Heart right ventricle (tissue), 16 donors: ENCODE measurements at regions not wholly inside any gene's neighbourhood (a gene's known extent, or its start where the extent isn't known, plus 50 kb on each side); places are given as distances from the start of the nearest gene placed in this dataset.

Source experiments
- ATAC-seq, 8 donors: fragments of 200-7000 bp; cut with Tn5 transposase; one replicate each; pipeline ENCODE4 v1.9.1; 2020; ENCODE audit warnings: mild to moderate bottlenecking in 8 of 8, moderate library complexity in 8 of 8, moderate number of reproducible peaks in 1 of 8
- DNase-seq, 2 donors: peaks; one replicate each; pipeline ENCODE4 v3.0.0-alpha.2; 2020
- H3K27ac ChIP-seq, 10 donors: fragments of 200-600 bp; sonication (generic) in 2 of 10; one replicate each; pipeline versions ENCODE4 v1.5.0 to v1.8.0; 2020 to 2022; ENCODE audit warnings: mild to moderate bottlenecking in 3 of 10
- H3K27me3 ChIP-seq, 7 donors: fragments of 200-600 bp; one replicate each; pipeline ENCODE4 v1.8.0; 2021 to 2022; ENCODE audit warnings: mild to moderate bottlenecking in 2 of 7
- H3K36me3 ChIP-seq, 9 donors: fragments of 200-600 bp; sonication (generic) in 1 of 9; one replicate each; pipeline versions ENCODE4 v1.5.0 to v1.8.0; 2020 to 2022; ENCODE audit warnings: mild to moderate bottlenecking in 2 of 9
- H3K4me1 ChIP-seq, 9 donors: fragments of 200-600 bp; sonication (generic) in 1 of 9; one replicate each; pipeline versions ENCODE4 v1.5.0 to v1.8.0; 2020 to 2022; ENCODE audit warnings: mild to moderate bottlenecking in 4 of 9
- H3K4me3 ChIP-seq, 10 donors: fragments of 200-600 bp; sonication (generic) in 2 of 10; one replicate each; pipeline versions ENCODE4 v1.5.0 to v1.8.0; 2020 to 2022; ENCODE audit warnings: mild to moderate bottlenecking in 7 of 10, moderate library complexity in 2 of 10
- H3K9me3 ChIP-seq, 11 donors: fragments of 200-600 bp in 10 of 11; sonication (generic) in 2 of 11; one replicate each; pipeline versions ENCODE4 v1.5.0 to v1.8.0; 2013 to 2022; ENCODE audit warnings: mild to moderate bottlenecking in 2 of 11, control low read depth in 1 of 11, moderate library complexity in 1 of 11
- CTCF ChIP-seq, 9 donors: fragments of 200-600 bp; sonication (generic) in 2 of 9; IDR thresholded peaks; one replicate each; pipeline versions ENCODE4 v1.5.0 to v1.8.0; 2021 to 2022; ENCODE audit warnings: antibody characterized with exemption in 9 of 9, mild to moderate bottlenecking in 5 of 9, moderate library complexity in 1 of 9
- WGBS, 2 donors: extraction: QIAGEN DNeasy Blood & Tissue Kit; methylation state at CpG; one replicate each; pipeline ENCODE4 v1.1.7; 2013; ENCODE audit warnings: inconsistent platforms in 1 of 2; 5-methylcytosine and 5-hydroxymethylcytosine counted together
- intact Hi-C, 10 donors: fragments of 100-400 bp; cut with DNase I; formaldehyde crosslinking; loops; one replicate each; pipeline versions ENCODE4 v1.11.1 to v1.14.2; 2022
- donor health status: Arrhythmogenic right ventricular cardiomyopathy.
- donor health status: ischemic (EF 13 %, LVEDD 7.1; RV severe dilation, severe dysfunction).
- donor health status: healthy with polysubstance abuse.
- donor health status: DM: no; HTN: yes; CAD: no.
- donor health status: DM: no; HTN: no; CAD: no.
- donor health status: ischemic (EF 25% LVEDD 6.9; RV normal size, moderate dysfunction).
- donor health status: ischemic (EF 25% LVEDD 5.7; RV mildly dilated, moderate dysfunction).
- donor health status: healthy.
- donor health status: DM: yes; HTN: yes; CAD: no.
- donor health status: Ischemic cardiomyopathy.
- donor health status: ischemic (EF 35%, LVEDD 5.7; RV mildly dilated, moderate dysfunction).
- donor health status: nonischemic (EF 11% LVEDD 7.7; RV severe dilation, severe dysfunction).
- donor health status: DM: yes; HTN: yes; CAD: no.
- donor health status: PGD.
- donor health status: ischemic (EF 29% LVEDD 5.4; RV normal size, mild dysfunction).
- donor health status: nonischemic (EF 23%, LVEDD 6.1; RV moderate dilation, normal function).

- no peak for TF ChIP-seq CTCF (IDR thresholded peaks at IDR 0.05)
- H3K27ac ChIP-seq, result no peak overlapping the region
- intact Hi-C loops, result loop anchor here in 7 of 10 donors (10.0 kb wide), 5 partner anchors 106 to 1026 kb away; partner anchors contain the start of gene GYPC (in 4 of the 7)
- H3K9me3 ChIP-seq, result no peaks in the 10 kb centered on the region
- WGBS, 2 donors, result 98 to 99% methylated on average over 2 of the region's 2 CpGs
- H3K27me3 ChIP-seq, result peaks cover 0 to 7% (median 0%) of the 10 kb centered on the region in 7 donors
- no peak overlapping the region for H3K4me3 ChIP-seq
- no peak for ATAC-seq
- no peak for DNase-seq
- H3K4me1 ChIP-seq, result no peaks in the 10 kb centered on the region
- no peaks in the 10 kb centered on the region for H3K36me3 ChIP-seq
These were observed 114.5 kb downstream of the GYPC start for GRCh38 chr2:126770466-126770865.

GRCh38 chr2:126771094-126771493 lies 115.1 kb downstream of the GYPC start:
- WGBS, 2 donors, result 94 to 95% methylated on average over 6 of the region's 6 CpGs
- DNase-seq, result no peak
- intact Hi-C loops, result loop anchor here in 7 of 10 donors (10.0 kb wide), 5 partner anchors 106 to 1026 kb away; partner anchors contain the start of gene GYPC (in 4 of the 7)
- Histone ChIP-seq H3K36me3 (no peaks in the 10 kb centered on the region), H3K9me3 (no peaks in the 10 kb centered on the region), H3K4me1 (peaks cover 0 to 1% (median 0%) of the 10 kb centered on the region in 9 donors), H3K4me3 (no peak overlapping the region), H3K27ac (no peak overlapping the region), H3K27me3 (peaks cover 0 to 7% (median 0%) of the 10 kb centered on the region in 7 donors)
- no peak for ATAC-seq
- TF ChIP-seq CTCF (IDR thresholded peaks at IDR 0.05), result no peak

GRCh38 chr2:126771501-126772195 lies 115.7 kb downstream of the GYPC start:
- DNase-seq (no peak), ATAC-seq (no peak)
- Histone ChIP-seq H3K9me3 (no peaks in the 10 kb centered on the region), H3K27ac (no peak overlapping the region), H3K4me3 (no peak overlapping the region), H3K36me3 (no peaks in the 10 kb centered on the region), H3K27me3 (peaks cover 0 to 7% (median 0%) of the 10 kb centered on the region in 7 donors), H3K4me1 (peaks cover 0 to 6% (median 0%) of the 10 kb centered on the region in 9 donors)
- intact Hi-C loops, result loop anchor here in 7 of 10 donors (10.0 kb wide), 5 partner anchors 107 to 1027 kb away; partner anchors contain the start of gene GYPC (in 4 of the 7)
- 87 to 92% methylated on average over 33 of the region's 33 CpGs for WGBS, 2 donors
- TF ChIP-seq CTCF (IDR thresholded peaks at IDR 0.05), result no peak

GRCh38 chr2:126774290-126774689 lies 118.3 kb downstream of the GYPC start:
- DNase-seq (no peak), ATAC-seq (no peak)
- H3K4me3 ChIP-seq, result no peak overlapping the region
- no peak overlapping the region for H3K27ac ChIP-seq
- WGBS, 2 donors, result 94 to 96% methylated on average over 6 of the region's 6 CpGs
- H3K9me3 ChIP-seq, result no peaks in the 10 kb centered on the region
- no peaks in the 10 kb centered on the region for H3K36me3 ChIP-seq
- intact Hi-C loops, result loop anchor here in 7 of 10 donors (10.0 kb wide), 5 partner anchors 109 to 1029 kb away; partner anchors contain the start of gene GYPC (in 4 of the 7)
- peaks cover 0 to 16% (median 2%) of the 10 kb centered on the region in 7 donors for H3K27me3 ChIP-seq
- H3K4me1 ChIP-seq, result peaks cover 0 to 11% (median 0%) of the 10 kb centered on the region in 9 donors
- TF ChIP-seq CTCF (IDR thresholded peaks at IDR 0.05), result no peak
